ENCODE measurements at regions not wholly inside any gene's neighbourhood (a gene's known extent, or its start where the extent isn't known, plus 50 kb on each side); places are given as distances from the start of the nearest gene placed in this dataset.

DNA sequence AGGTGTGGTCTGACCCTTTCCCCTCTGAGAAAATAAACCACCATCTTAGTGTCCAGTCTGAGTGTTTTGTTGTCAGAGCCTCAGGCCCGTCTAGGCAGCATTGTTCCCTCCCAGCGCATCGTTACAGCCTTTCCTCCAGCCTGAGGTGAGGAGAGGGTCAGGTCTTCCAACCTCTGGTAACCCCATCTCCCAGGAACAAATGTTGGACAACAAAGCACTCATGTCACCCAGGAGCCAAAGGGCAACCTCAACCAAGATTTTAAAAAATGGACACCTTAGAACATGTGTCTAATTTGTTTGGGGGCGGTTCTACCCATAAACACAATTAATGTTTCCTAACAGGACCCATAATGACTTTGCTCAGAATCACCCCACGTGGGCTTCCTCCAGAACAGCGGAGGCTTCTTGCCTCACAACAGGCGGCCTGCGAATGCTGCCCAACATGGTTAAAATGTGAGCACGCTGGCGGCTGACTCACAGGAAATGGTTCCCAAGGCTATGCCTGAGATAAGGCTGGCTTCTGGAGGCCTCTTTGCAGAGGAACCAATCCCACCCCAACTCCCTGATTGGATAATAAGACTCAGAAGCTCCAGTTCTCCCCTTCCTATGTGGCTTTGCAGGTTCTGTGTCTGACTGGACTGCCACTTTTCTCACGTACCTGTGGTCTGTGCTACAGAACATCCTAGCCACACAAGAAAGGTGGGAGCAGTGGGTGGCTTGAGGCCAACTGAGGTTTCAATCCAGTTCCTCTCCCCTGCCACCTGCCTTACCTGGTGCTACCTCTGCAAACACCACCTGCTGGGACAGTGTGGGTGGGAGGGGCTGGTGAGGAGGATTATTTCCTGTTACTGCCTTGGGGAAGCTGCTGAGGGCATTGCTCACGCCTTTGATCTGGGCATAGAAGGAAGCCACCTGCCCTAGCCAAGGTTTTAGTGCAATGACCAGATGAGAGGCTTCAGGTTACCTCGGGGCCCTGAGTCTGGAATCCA, 108.8 kb downstream of the B3GNT2 start:
- TF ChIP-seq, protein P1, sequence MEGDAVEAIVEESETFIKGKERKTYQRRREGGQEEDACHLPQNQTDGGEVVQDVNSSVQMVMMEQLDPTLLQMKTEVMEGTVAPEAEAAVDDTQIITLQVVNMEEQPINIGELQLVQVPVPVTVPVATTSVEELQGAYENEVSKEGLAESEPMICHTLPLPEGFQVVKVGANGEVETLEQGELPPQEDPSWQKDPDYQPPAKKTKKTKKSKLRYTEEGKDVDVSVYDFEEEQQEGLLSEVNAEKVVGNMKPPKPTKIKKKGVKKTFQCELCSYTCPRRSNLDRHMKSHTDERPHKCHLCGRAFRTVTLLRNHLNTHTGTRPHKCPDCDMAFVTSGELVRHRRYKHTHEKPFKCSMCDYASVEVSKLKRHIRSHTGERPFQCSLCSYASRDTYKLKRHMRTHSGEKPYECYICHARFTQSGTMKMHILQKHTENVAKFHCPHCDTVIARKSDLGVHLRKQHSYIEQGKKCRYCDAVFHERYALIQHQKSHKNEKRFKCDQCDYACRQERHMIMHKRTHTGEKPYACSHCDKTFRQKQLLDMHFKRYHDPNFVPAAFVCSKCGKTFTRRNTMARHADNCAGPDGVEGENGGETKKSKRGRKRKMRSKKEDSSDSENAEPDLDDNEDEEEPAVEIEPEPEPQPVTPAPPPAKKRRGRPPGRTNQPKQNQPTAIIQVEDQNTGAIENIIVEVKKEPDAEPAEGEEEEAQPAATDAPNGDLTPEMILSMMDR (conservative IDR thresholded peaks at IDR 0.05; ENCODE audit: low read length): no peak
- H3K4me3 ChIP-seq (ENCODE audit: low read length): no peak overlapping the region
- peak; percentile 50 for DNase-seq (ENCODE audit: low read depth)

DNA sequence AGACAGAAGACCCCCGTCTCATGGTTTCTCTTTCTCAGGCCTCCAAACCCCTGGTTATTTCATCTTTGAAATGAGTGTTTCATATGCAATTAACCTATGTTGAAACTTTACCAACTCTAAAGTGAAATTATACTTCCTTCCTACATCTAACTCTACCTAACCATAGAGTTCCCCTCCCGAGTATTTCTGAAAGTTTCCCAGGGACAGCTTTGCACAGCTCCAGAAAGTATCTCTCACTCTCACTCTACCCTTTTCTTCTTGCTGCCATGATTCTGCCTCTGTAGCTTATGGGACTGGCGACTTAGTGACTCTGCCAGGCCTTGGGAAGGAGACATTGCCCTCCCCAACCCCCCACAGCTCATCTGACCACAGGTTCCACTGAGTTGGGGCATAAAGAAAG, 107.9 kb downstream of the B3GNT2 start:
- H3K4me3 ChIP-seq (ENCODE audit: low read length): no peak overlapping the region
- TF ChIP-seq, protein P1 (conservative IDR thresholded peaks at IDR 0.05; ENCODE audit: low read length): no peak
- no peak for DNase-seq (ENCODE audit: low read depth)

DNA sequence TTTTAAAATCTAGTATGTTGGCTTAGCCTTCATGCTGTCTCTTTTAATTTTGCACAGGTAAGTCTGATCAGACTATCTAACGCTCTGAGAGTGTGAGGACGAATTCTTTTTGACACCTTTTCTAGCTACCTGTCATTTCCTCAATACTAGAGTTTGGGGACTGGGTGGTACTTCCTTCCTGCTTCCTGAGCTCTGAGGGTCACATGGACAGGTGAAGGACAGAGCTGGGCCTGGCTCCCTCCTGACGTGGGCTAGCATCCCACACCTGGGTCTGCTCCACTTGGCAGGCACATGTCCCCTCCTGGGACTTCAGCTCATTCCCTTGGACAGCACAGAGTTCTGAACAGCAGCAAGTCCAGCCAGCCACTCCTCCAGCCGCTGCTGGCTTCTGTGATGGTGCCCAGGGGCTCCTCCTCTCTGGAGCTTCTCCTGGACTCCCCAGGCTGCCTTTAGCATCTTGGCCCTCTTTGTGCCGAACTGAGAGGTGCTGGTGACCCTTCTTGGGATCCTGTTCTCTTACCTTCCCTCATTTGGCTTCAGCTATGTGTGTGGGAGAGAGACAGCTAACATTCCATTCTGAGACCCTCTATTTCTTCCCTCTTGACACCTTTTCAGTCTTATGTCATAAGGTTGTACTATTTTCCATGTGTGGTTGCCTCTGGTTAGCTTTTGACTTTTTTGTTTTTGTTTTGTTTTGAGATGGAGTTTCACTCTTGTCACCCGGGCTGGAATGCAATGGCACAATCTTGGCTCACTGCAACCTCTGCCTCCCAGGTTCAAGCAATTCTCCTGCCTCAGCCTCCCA, 106.9 kb downstream of the B3GNT2 start:
- no peak overlapping the region for H3K4me3 ChIP-seq (ENCODE audit: low read length)
- DNase-seq (ENCODE audit: low read depth): no peak
- TF ChIP-seq, protein P1 (conservative IDR thresholded peaks at IDR 0.05; ENCODE audit: low read length): no peak

DNA sequence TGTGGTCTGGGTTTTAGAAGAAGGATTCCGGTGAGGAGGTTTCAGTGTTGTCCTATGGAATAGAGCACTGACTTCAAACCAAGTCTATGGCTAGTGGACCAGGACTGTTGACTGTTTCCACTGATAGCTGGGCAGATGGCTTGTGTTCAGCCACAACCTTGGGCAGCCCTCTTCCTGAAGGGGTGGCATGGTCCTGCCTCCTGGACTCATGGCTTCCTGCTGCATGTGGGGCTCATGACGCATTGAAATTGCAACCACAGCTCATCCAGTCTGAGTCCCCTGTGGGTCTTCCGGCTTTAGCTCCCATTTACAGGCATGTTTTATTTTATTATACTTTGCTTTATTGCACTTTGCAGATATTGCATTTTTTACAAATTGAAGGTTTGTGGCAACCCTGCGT, 105.0 kb downstream of the B3GNT2 start:
- TF ChIP-seq, protein P1 (conservative IDR thresholded peaks at IDR 0.05; ENCODE audit: low read length): no peak
- DNase-seq (ENCODE audit: low read depth): no peak
- H3K4me3 ChIP-seq (ENCODE audit: low read length): no peak overlapping the region

DNA sequence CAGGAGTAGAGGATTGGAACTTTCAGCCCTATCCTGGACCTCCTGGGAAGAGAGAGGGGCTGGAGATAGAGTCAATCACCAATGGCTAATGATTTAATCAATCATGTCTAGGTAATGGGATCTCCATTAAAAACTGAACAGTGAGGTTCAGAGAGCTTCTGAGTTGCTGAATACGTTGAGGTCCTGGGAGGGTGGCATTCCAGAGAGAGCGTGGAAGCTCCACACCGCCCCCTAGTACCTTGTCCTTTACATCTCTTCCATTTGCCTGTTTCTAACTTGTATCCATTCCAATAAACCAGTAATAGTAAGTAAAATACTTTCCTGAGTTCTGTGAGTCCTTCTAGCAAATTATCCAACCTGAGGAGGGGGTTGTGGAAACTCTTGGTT, 101.7 kb downstream of the B3GNT2 start:
- H3K4me3 ChIP-seq (ENCODE audit: low read length): no peak overlapping the region
- TF ChIP-seq, protein P1 (conservative IDR thresholded peaks at IDR 0.05; ENCODE audit: low read length): 0 out of 2 replicates have a peak, but pooled peaks have one; percentile 16
- DNase-seq (ENCODE audit: low read depth): no peak

DNA sequence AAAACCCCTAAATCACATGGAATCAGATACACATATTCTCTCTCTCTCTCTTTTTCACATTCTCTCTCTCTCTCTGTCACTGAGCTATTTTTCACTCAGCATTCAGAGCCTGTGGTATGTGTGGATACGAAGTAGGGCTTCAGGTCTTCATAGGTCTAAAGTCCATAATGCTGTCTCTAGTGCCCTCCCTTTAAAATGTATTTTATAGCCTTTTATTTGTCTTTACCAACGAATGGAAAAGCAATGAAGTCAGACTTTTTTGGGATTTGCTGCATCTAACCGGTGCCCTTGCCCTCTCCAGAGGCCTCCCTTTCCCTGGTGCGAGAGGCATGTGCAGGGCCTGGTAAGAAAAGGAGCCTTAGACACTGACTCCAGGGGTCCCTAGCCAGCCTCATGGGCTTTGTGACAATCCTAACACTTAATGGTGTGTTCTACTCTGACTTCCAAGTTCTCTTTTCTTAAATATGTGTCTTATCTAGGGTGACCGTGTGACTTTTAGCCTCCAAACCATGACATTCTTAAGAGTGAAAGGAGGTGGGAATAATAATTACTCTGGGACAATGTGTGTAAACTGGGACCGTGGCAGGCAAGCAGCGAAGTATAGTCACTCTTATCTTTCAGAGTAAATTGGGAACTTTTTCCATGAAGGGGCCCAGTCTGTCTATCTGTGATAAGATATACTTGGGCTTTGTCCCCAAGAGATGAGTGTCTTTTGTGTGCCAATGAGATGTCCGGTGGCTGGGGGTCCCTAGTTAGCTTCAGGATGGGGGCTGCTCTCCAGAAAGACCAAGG, 101.1 kb downstream of the B3GNT2 start:
- H3K4me3 ChIP-seq (ENCODE audit: low read length): no peak overlapping the region
- DNase-seq (ENCODE audit: low read depth): no peak
- TF ChIP-seq, protein P1 (conservative IDR thresholded peaks at IDR 0.05; ENCODE audit: low read length): no peak

Data from AG10803 (cell line).